Ishikawa (cell line): ENCODE measurements at regions not wholly inside any gene's neighbourhood (a gene's known extent, or its start where the extent isn't known, plus 50 kb on each side); places are given as distances from the start of the nearest gene placed in this dataset.

Experiments
- CEBPB ChIP-seq: IDR thresholded peaks from 2 replicates; pipeline ENCODE4 v1.6.1; 2012
- CREB1 ChIP-seq: IDR thresholded peaks from 2 replicates; pipeline ENCODE4 v1.6.1; 2012; ENCODE audit warnings: low read depth
- EGR1 ChIP-seq: IDR thresholded peaks from 2 replicates; pipeline ENCODE4 v1.6.1; 2012
- EP300 ChIP-seq: IDR thresholded peaks from 2 replicates; pipeline ENCODE4 v1.6.1; 2012; ENCODE audit warnings: borderline replicate concordance
- FOXM1 ChIP-seq: IDR thresholded peaks from 2 replicates; pipeline ENCODE4 v1.6.1; 2012; ENCODE audit warnings: low read depth, borderline replicate concordance
- MAX ChIP-seq: IDR thresholded peaks from 2 replicates; pipeline ENCODE4 v1.6.1; 2012
- NFIC ChIP-seq: IDR thresholded peaks from 2 replicates; pipeline ENCODE4 v1.6.1; 2012
- RAD21 ChIP-seq: IDR thresholded peaks from 2 replicates; pipeline ENCODE4 v1.6.1; 2012; ENCODE audit warnings: low read depth
- REST ChIP-seq: IDR thresholded peaks from 2 replicates; pipeline ENCODE4 v1.6.1; 2012; ENCODE audit warnings: low read depth, mild to moderate bottlenecking
- TAF1 ChIP-seq: IDR thresholded peaks from 2 replicates; pipeline ENCODE4 v1.6.1; 2012; ENCODE audit warnings: low read depth, mild to moderate bottlenecking
- TCF12 ChIP-seq: IDR thresholded peaks from 2 replicates; pipeline ENCODE4 v1.6.1; 2012; ENCODE audit warnings: low read depth
- TEAD4 ChIP-seq: IDR thresholded peaks from 2 replicates; pipeline ENCODE4 v1.6.1; 2012
- USF1 ChIP-seq: IDR thresholded peaks from 2 replicates; pipeline ENCODE4 v1.6.1; 2012
- YY1 ChIP-seq: IDR thresholded peaks from 2 replicates; pipeline ENCODE4 v1.6.1; 2012; ENCODE audit warnings: low read depth
- ZBTB7A ChIP-seq: IDR thresholded peaks from 2 replicates; pipeline ENCODE4 v1.6.1; 2012; ENCODE audit warnings: low read depth

GRCh38 chrX:9301836-9302235 is 163.0 kb upstream of the TBL1X start:
- TF ChIP-seq TAF1 (no peak), REST (no peak), CREB1 (no peak), EGR1 (no peak), EP300 (no peak)

GRCh38 chrX:9302381-9302780 is 162.5 kb upstream of the TBL1X start:
- TF ChIP-seq REST (no peak), EP300 (no peak), EGR1 (no peak), ZBTB7A (no peak), USF1 (no peak), NFIC (no peak), YY1 (no peak), TCF12 (no peak), FOXM1 (no peak), MAX (no peak), TEAD4 (no peak), TAF1 (no peak), CREB1 (no peak), CEBPB (no peak), RAD21 (no peak)

- no peak for TF ChIP-seq CREB1
- no peak for TF ChIP-seq TAF1
- TF ChIP-seq RAD21, result no peak
These were observed 156.4 kb upstream of the TBL1X start for GRCh38 chrX:9308426-9308825.

GRCh38 chrX:9310616-9311015 is 154.2 kb upstream of the TBL1X start:
- no peak for TF ChIP-seq TEAD4
- no peak for TF ChIP-seq EP300
- no peak for TF ChIP-seq CEBPB
- no peak for TF ChIP-seq EGR1
- no peak for TF ChIP-seq USF1
- TF ChIP-seq REST, result no peak
- TF ChIP-seq RAD21, result no peak
- no peak for TF ChIP-seq TAF1
- no peak for TF ChIP-seq TCF12
- TF ChIP-seq CREB1, result no peak
- TF ChIP-seq MAX, result no peak

GRCh38 chrX:9311421-9312160 is 153.3 kb upstream of the TBL1X start:
- TF ChIP-seq CEBPB (no peak), RAD21 (no peak), EP300 (no peak)
